Endothelial cell of umbilical vein (primary cell): ENCODE measurements at regions not wholly inside any gene's neighbourhood (a gene's known extent, or its start where the extent isn't known, plus 50 kb on each side); places are given as distances from the start of the nearest gene placed in this dataset.

ENCODE experiments used
- BruUV-seq: library from RNA; stranded (reverse); fragments of 400-500 nt; replicated peaks from 2 replicates; lab custom pipeline; 2021; lab: Mats Ljungman, UMichigan
- CTCF ChIA-PET: fragments of 300-600, 350-600 bp; sonication (Branson Sonifier 250); formaldehyde crosslinking; loops from one replicate; lab custom pipeline; 2021; ENCODE audit warnings: antibody characterized with exemption, inconsistent platforms; lab: Charles Lee
- POLR2A ChIA-PET: fragments of 300-600, 350-600 bp; sonication (Branson Sonifier 250); formaldehyde crosslinking; loops from one replicate; lab custom pipeline; 2021; ENCODE audit warnings: antibody characterized with exemption, inconsistent platforms; lab: Charles Lee
- DNase-seq: peaks from one replicate; pipeline ENCODE4 v3.0.0-alpha.2; 2011; ENCODE audit warnings: low read depth, low spot score
- FAIRE-seq: peaks from 2 replicates; lab custom pipeline; 2011; peaks lifted over from hg19 to GRCh38; lab: Jason Lieb, UNC
- H2AFZ ChIP-seq: 2 replicates; pipeline ENCODE4 v1.6.0; 2012; ENCODE audit warnings: low read depth, low read length, control low read depth, inconsistent platforms
- H3K27ac ChIP-seq: 2 replicates; pipeline ENCODE4 v1.5.1; 2011; ENCODE audit warnings: low read depth, mild to moderate bottlenecking, control low read depth, low read length, moderate library complexity; ENCODE audit not compliant: insufficient read depth
- H3K27me3 ChIP-seq, 2 experiments: 2 replicates each; pipeline versions ENCODE4 v1.6.0 to v1.6.1; 2011; ENCODE audit warnings: low read length in 2 of 2, mixed read lengths in 1 of 2; ENCODE audit not compliant: control insufficient read depth in 2 of 2, insufficient read depth in 2 of 2
- H3K36me3 ChIP-seq, 2 experiments: 2 replicates in 1 of 2; 3 replicates in 1 of 2; pipeline ENCODE4 v1.5.1; 2011; ENCODE audit warnings: low read length in 2 of 2, mild to moderate bottlenecking in 1 of 2, moderate library complexity in 1 of 2; ENCODE audit not compliant: control insufficient read depth in 2 of 2, insufficient read depth in 2 of 2; ENCODE audit errors: extremely low read depth in 1 of 2
- H3K4me1 ChIP-seq: 3 replicates; pipeline ENCODE4 v1.5.1; 2011; ENCODE audit warnings: mild to moderate bottlenecking, low read length; ENCODE audit not compliant: control insufficient read depth, insufficient read depth; ENCODE audit errors: extremely low read depth
- H3K4me2 ChIP-seq: 2 replicates; pipeline ENCODE4 v1.6.1; 2011; ENCODE audit warnings: low read length, control low read depth, mixed read lengths; ENCODE audit not compliant: insufficient read depth
- H3K4me3 ChIP-seq, 3 experiments: fragments of 200-600 bp in 1 of 3; sonication (generic), shearing (Covaris generic) in 1 of 3; replicated peaks in 1 of 3; 2 replicates each; pipeline ENCODE4 v1.5.1; 2011 to 2016; ENCODE audit warnings: control low read depth in 3 of 3, low read length in 3 of 3, mild to moderate bottlenecking in 2 of 3, inconsistent platforms in 1 of 3, low read depth in 1 of 3, moderate library complexity in 1 of 3; ENCODE audit not compliant: insufficient read depth in 1 of 3
- H3K79me2 ChIP-seq: 2 replicates; pipeline ENCODE4 v1.6.0; 2012; ENCODE audit warnings: low read length, inconsistent platforms; ENCODE audit not compliant: control insufficient read depth, insufficient read depth
- H3K9ac ChIP-seq: replicated peaks from 2 replicates; pipeline ENCODE3; 2011; ENCODE audit warnings: low read length, control low read depth; ENCODE audit not compliant: insufficient read depth; ENCODE audit errors: extremely low read depth
- H3K9me1 ChIP-seq: replicated peaks from 3 replicates; pipeline ENCODE4 v1.6.0; 2011; ENCODE audit warnings: mild to moderate bottlenecking, low read length; ENCODE audit not compliant: control insufficient read depth, insufficient read depth; ENCODE audit errors: extremely low read depth
- H3K9me3 ChIP-seq: replicated peaks from 2 replicates; pipeline ENCODE4 v1.5.1; 2012; ENCODE audit warnings: low read length, inconsistent platforms; ENCODE audit not compliant: control insufficient read depth, insufficient read depth
- H4K20me1 ChIP-seq: replicated peaks from 2 replicates; pipeline ENCODE3; 2011; ENCODE audit warnings: mild to moderate bottlenecking, low read length; ENCODE audit not compliant: control insufficient read depth, insufficient read depth; ENCODE audit errors: extremely low read depth
- EZH2 ChIP-seq: IDR thresholded peaks from 2 replicates; pipeline ENCODE4 v1.6.1; 2012; ENCODE audit warnings: borderline replicate concordance, low read depth, mild to moderate bottlenecking, moderate library complexity, low read length, inconsistent platforms; ENCODE audit not compliant: severe bottlenecking
- FOS ChIP-seq: IDR thresholded peaks from 2 replicates; pipeline ENCODE4 v1.6.1; 2011; ENCODE audit warnings: mild to moderate bottlenecking, low read length, moderate library complexity, borderline replicate concordance; ENCODE audit not compliant: insufficient read depth
- GATA2 ChIP-seq: IDR thresholded peaks from 2 replicates; pipeline ENCODE4 v1.7.0; 2011; ENCODE audit warnings: low read depth, mild to moderate bottlenecking, moderate library complexity, mixed read lengths, low read length; ENCODE audit not compliant: insufficient read length, insufficient read depth
- JUN ChIP-seq: IDR thresholded peaks from 2 replicates; pipeline ENCODE4 v1.6.1; 2011; ENCODE audit warnings: borderline replicate concordance, low read depth; ENCODE audit not compliant: insufficient read length, insufficient read depth
- MYC ChIP-seq: IDR thresholded peaks from one replicate; pipeline ENCODE4 v1.6.1; 2011; ENCODE audit warnings: mild to moderate bottlenecking, low read depth, low read length
- POLR2A ChIP-seq: IDR thresholded peaks from 2 replicates; pipeline ENCODE4 v1.6.1; 2012; ENCODE audit warnings: low read depth, mild to moderate bottlenecking, control low read depth, low read length
- POLR2AphosphoS5 ChIP-seq: IDR thresholded peaks from 2 replicates; pipeline ENCODE4 v1.6.1; 2012; ENCODE audit warnings: low read depth, mild to moderate bottlenecking, control low read depth, low read length, moderate library complexity; ENCODE audit not compliant: insufficient read depth
- dilution Hi-C: fragments of 300-500 bp; cut with MboI; formaldehyde crosslinking; loops from one replicate; pipeline ENCODE4 v1.15.0; 2019; ENCODE audit warnings: low sequenced_read_pairs; ENCODE audit not compliant: extremely low pct_ligation_motif_present
- intact Hi-C: fragments of 100-400 bp; cut with micrococcal nuclease; formaldehyde crosslinking; loops from one replicate; pipeline ENCODE4 v1.10.0; 2022
- TF ChIP-seq, protein P1 (sequence below): IDR thresholded peaks from 2 replicates; pipeline ENCODE4 v1.6.1; 2011; ENCODE audit not compliant: insufficient read depth, insufficient read length
- TF ChIP-seq, protein P2 (sequence below), 2 donors: IDR thresholded peaks; 1 replicate in 1 of 2; 2 replicates in 1 of 2; pipeline ENCODE4 v1.5.1; 2011; ENCODE audit warnings: low read length in 2 of 2, mild to moderate bottlenecking in 2 of 2, moderate library complexity in 2 of 2, control low read depth in 1 of 2, inconsistent platforms in 1 of 2, low read depth in 1 of 2; ENCODE audit not compliant: insufficient read depth in 1 of 2; ENCODE audit errors: extremely low read depth in 1 of 2

DNA sequence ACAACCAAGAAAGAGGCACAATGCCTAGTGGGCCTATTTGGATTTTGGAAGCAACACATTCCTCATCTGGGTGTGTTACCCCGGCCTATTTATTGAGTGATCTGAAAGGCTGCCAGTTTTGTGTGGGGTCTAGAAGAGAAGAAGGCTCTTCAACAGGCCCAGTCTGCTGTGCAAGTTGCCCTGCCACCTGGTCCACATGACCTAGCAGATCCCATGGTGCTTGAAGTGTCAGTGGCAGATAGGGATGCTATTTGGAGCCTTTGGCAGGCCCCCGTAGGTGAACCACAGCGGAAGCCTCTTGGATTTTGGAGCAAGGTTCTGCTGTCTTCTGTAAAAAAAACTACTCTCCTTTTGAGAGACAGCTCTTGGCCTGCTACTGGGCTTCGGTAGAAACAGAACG lies 820.1 kb downstream of the TMTC2 start:
- Histone ChIP-seq H2AFZ (no peak overlapping the region), H3K27me3 (no peaks in the 10 kb centered on the region), H4K20me1 (no peaks in the 10 kb centered on the region), H3K9me3 (peaks cover 2% of the 10 kb centered on the region), H3K27ac (no peak overlapping the region), H3K4me3 (no peak overlapping the region), H3K4me2 (no peak overlapping the region), H3K79me2 (no peaks in the 10 kb centered on the region), H3K9ac (no peak overlapping the region), H3K36me3 (no peaks in the 10 kb centered on the region), H3K9me1 (no peaks in the 10 kb centered on the region), H3K4me1 (no peaks in the 10 kb centered on the region)
- intact Hi-C loops = no loop called here
- FAIRE-seq = no peak
- no peak for DNase-seq
- no TSS peak for BruUV-seq
- dilution Hi-C loops = no loop called here
- CTCF ChIA-PET = interaction anchor here (0.6 kb wide), 1 partner anchor 72 kb away, joined by 3 read pairs; no protein-coding TSS in a partner anchor
- no peak for TF ChIP-seq POLR2A
- no peak for TF ChIP-seq JUN
- no peak for TF ChIP-seq EZH2
- no peak for TF ChIP-seq POLR2AphosphoS5
- TF ChIP-seq, protein P1, sequence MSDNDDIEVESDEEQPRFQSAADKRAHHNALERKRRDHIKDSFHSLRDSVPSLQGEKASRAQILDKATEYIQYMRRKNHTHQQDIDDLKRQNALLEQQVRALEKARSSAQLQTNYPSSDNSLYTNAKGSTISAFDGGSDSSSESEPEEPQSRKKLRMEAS = no peak
- TF ChIP-seq MYC = no peak
- TF ChIP-seq GATA2 = no peak
- TF ChIP-seq, protein P2, sequence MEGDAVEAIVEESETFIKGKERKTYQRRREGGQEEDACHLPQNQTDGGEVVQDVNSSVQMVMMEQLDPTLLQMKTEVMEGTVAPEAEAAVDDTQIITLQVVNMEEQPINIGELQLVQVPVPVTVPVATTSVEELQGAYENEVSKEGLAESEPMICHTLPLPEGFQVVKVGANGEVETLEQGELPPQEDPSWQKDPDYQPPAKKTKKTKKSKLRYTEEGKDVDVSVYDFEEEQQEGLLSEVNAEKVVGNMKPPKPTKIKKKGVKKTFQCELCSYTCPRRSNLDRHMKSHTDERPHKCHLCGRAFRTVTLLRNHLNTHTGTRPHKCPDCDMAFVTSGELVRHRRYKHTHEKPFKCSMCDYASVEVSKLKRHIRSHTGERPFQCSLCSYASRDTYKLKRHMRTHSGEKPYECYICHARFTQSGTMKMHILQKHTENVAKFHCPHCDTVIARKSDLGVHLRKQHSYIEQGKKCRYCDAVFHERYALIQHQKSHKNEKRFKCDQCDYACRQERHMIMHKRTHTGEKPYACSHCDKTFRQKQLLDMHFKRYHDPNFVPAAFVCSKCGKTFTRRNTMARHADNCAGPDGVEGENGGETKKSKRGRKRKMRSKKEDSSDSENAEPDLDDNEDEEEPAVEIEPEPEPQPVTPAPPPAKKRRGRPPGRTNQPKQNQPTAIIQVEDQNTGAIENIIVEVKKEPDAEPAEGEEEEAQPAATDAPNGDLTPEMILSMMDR (IDR thresholded peaks at IDR 0.05; ENCODE audit: extremely low read depth in 1 of 2, insufficient read depth in 1 of 2, low read depth in 1 of 2, low read length in 2 of 2) = no peak
- no peak for TF ChIP-seq FOS
- POLR2A ChIA-PET = no interaction called here
